ENCODE measurements at regions not wholly inside any gene's neighbourhood (a gene's known extent, or its start where the extent isn't known, plus 50 kb on each side); places are given as distances from the start of the nearest gene placed in this dataset.
"Not testable (repeated sequence)": the region's sequence is repeated elsewhere in the genome, so short reads cannot be mapped to it uniquely, and the experiment has no call there.

GRCh38 chr6:40138273-40138720 is 204.0 kb upstream of the MOCS1 start:
- H3K9me3 Mint-ChIP-seq = peaks cover 25% of the 10 kb centered on the region
- no peaks in the 10 kb centered on the region for H3K36me3 Mint-ChIP-seq
- no peaks in the 10 kb centered on the region for H3K4me1 Mint-ChIP-seq
- no peak for TF ChIP-seq CTCF (IDR thresholded peaks at IDR 0.05; ENCODE audit: unreplicated experiment)
- H3K4me3 Mint-ChIP-seq = no peak overlapping the region
- no peak for DNase-seq (ENCODE audit: low spot score in 2 of 2, unreplicated experiment in 2 of 2)
- H3K27ac Mint-ChIP-seq = no peak overlapping the region
- peaks cover 27% of the 10 kb centered on the region for H3K27me3 Mint-ChIP-seq (ENCODE audit: low read depth)

- no peak overlapping the region for H3K4me3 Mint-ChIP-seq
- no peaks in the 10 kb centered on the region for H3K36me3 Mint-ChIP-seq
- TF ChIP-seq CTCF (IDR thresholded peaks at IDR 0.05; ENCODE audit: unreplicated experiment) = no peak
- no peaks in the 10 kb centered on the region for H3K4me1 Mint-ChIP-seq
- H3K9me3 Mint-ChIP-seq = peaks cover 26% of the 10 kb centered on the region
- H3K27ac Mint-ChIP-seq = no peak overlapping the region
- no peak for DNase-seq (ENCODE audit: low spot score in 2 of 2, unreplicated experiment in 2 of 2)
- peaks cover 11% of the 10 kb centered on the region for H3K27me3 Mint-ChIP-seq (ENCODE audit: low read depth)
These were observed 201.3 kb upstream of the MOCS1 start for GRCh38 chr6:40135491-40136072.

- not testable (repeated sequence) for H3K27me3 Mint-ChIP-seq (ENCODE audit: low read depth); H3K36me3 Mint-ChIP-seq; H3K4me1 Mint-ChIP-seq; H3K4me3 Mint-ChIP-seq; DNase-seq (ENCODE audit: low spot score in 2 of 2, unreplicated experiment in 2 of 2); H3K27ac Mint-ChIP-seq
- peaks cover 37% of the 10 kb centered on the region for H3K9me3 Mint-ChIP-seq
These were observed 199.7 kb upstream of the MOCS1 start for GRCh38 chr6:40133981-40134380.

GRCh38 chr6:40131675-40132074 is 197.4 kb upstream of the MOCS1 start:
- H3K4me1 Mint-ChIP-seq = no peaks in the 10 kb centered on the region
- H3K36me3 Mint-ChIP-seq = no peaks in the 10 kb centered on the region
- peaks cover 40% of the 10 kb centered on the region for H3K9me3 Mint-ChIP-seq
- DNase-seq (ENCODE audit: low spot score in 2 of 2, unreplicated experiment in 2 of 2) = no peak
- H3K4me3 Mint-ChIP-seq = no peak overlapping the region
- H3K27ac Mint-ChIP-seq = no peak overlapping the region
- H3K27me3 Mint-ChIP-seq (ENCODE audit: low read depth) = no peaks in the 10 kb centered on the region
- TF ChIP-seq CTCF (IDR thresholded peaks at IDR 0.05; ENCODE audit: unreplicated experiment) = no peak

GRCh38 chr6:40128127-40128526 is 193.9 kb upstream of the MOCS1 start:
- H3K4me3 Mint-ChIP-seq = no peak overlapping the region
- no peaks in the 10 kb centered on the region for H3K4me1 Mint-ChIP-seq
- no peak for TF ChIP-seq CTCF (IDR thresholded peaks at IDR 0.05; ENCODE audit: unreplicated experiment)
- no peaks in the 10 kb centered on the region for H3K27me3 Mint-ChIP-seq (ENCODE audit: low read depth)
- peaks cover 23% of the 10 kb centered on the region for H3K9me3 Mint-ChIP-seq
- no peaks in the 10 kb centered on the region for H3K36me3 Mint-ChIP-seq
- DNase-seq (ENCODE audit: low spot score in 2 of 2, unreplicated experiment in 2 of 2) = no peak
- no peak overlapping the region for H3K27ac Mint-ChIP-seq

GRCh38 chr6:40125680-40126394 is 191.6 kb upstream of the MOCS1 start:
- no peak for TF ChIP-seq CTCF (IDR thresholded peaks at IDR 0.05; ENCODE audit: unreplicated experiment)
- H3K4me3 Mint-ChIP-seq = no peak overlapping the region
- no peak for DNase-seq (ENCODE audit: low spot score in 2 of 2, unreplicated experiment in 2 of 2)
- H3K27me3 Mint-ChIP-seq (ENCODE audit: low read depth) = no peaks in the 10 kb centered on the region
- H3K4me1 Mint-ChIP-seq = no peaks in the 10 kb centered on the region
- H3K36me3 Mint-ChIP-seq = no peaks in the 10 kb centered on the region
- peaks cover 19% of the 10 kb centered on the region for H3K9me3 Mint-ChIP-seq
- no peak overlapping the region for H3K27ac Mint-ChIP-seq
